Dermis microvascular lymphatic vessel endothelial cell (primary cell): ENCODE measurements at regions not wholly inside any gene's neighbourhood (a gene's known extent, or its start where the extent isn't known, plus 50 kb on each side); places are given as distances from the start of the nearest gene placed in this dataset.

Experiments used
- DNase-seq, 2 donors: peaks; one replicate each; pipeline versions ENCODE4 v3.0.0 to v3.0.0-alpha.2; 2010; ENCODE audit warnings: low read depth in 2 of 2

- DNase-seq: no peak
Observed at GRCh38 chr1:78797108-78797781, 147.6 kb downstream of the IFI44 start.

GRCh38 chr1:78799926-78800325, 150.3 kb downstream of the IFI44 start:
- DNase-seq: no peak

GRCh38 chr1:78814176-78814575, 164.5 kb downstream of the IFI44 start:
- DNase-seq: no peak

DNA sequence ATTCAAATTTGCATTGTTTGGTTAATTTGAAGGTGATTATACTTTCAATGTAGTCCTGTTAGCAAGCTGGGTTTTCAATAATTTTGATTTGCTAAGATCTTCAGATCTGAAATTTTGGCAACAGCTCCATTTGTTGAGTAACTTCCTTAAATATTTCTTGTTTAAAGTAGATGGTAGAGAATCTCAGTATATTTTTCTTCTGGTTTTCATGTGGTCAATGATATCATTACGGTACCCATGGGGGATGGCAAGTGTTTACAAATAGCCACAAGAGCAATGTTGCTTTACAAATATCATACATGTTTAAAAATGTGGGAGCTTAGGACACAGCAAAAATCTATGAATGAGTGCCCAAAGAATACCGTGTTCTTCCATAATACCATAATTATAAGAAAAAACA, 175.9 kb downstream of the IFI44 start:
- DNase-seq: no peak

- no peak for DNase-seq
Observed at GRCh38 chr1:78829644-78830043, 176.9 kb downstream of the ADGRL4 start.

DNA sequence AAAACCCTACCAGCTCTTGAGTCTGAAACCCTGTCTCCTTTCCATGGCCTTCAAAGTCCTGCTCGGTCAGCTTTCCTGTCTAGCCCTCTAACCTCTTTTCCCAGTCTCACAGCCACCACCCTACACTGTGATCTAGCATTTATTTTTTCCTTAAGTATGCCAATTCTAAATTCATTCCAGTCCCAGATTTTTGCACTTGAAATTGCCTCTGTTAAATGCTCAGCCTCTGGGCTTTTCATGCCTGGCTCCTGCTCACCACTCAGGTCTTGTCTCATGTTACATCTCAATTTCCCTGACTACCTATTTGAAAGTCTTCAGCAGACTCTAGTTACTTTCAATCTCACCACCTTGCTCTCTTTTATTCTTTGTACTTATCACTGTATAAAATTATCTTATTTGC, 176.2 kb downstream of the ADGRL4 start:
- no peak for DNase-seq

DNA sequence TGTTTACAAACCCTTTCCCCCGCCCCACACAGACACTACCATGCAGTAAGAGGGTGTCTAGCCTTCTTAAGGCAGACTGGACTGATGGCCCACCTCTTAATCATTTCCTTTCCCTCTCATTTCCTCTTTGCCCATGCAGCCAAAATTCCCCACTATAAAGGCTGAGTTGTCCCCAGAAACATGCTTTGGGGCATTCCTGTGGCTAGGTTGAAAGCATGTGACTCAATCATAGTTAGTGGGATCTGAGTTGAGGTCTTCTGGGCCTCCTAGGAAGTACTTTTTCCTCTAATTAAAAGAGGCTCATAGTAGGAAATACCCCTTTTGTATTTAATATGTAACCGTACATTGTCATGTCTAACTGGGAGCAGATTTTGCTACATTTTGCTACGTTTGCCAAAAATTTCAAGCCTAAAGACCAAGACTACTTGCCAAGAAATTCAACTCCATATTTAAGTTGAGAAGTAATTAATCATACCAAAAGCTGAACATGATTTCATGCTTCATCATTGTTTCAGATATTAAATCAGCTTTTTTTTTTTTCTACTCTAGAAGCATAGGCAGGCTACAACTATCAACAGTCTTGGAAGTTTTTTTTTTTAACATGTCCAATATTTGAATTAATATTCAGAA, 174.7 kb downstream of the ADGRL4 start:
- peak in 1 of 2 donors; percentile 76 for DNase-seq

- peak; percentile 7 to 94 for DNase-seq
Observed at GRCh38 chr1:78833491-78833890, 173.0 kb downstream of the ADGRL4 start.

- peak in 1 of 2 donors; percentile 23 for DNase-seq
Observed at GRCh38 chr1:78834201-78834741, 172.3 kb downstream of the ADGRL4 start.

GRCh38 chr1:78836726-78837125, 169.8 kb downstream of the ADGRL4 start:
- no peak for DNase-seq

- DNase-seq: peak; percentile 36 to 60
Observed at GRCh38 chr1:78839704-78840277, 166.7 kb downstream of the ADGRL4 start.
